AG10803 (cell line): ENCODE measurements at regions not wholly inside any gene's neighbourhood (a gene's known extent, or its start where the extent isn't known, plus 50 kb on each side); places are given as distances from the start of the nearest gene placed in this dataset.

Source experiments
- DNase-seq: peaks from one replicate; pipeline ENCODE4 v3.0.0; 2010; ENCODE audit warnings: low read depth
- H3K4me3 ChIP-seq: 2 replicates; pipeline ENCODE4 v1.5.1; 2011; ENCODE audit warnings: mild to moderate bottlenecking, low read length, control low read depth
- TF ChIP-seq, protein P1 (sequence below): conservative IDR thresholded peaks from 2 replicates; pipeline ENCODE4 v1.5.1; 2011; ENCODE audit warnings: mild to moderate bottlenecking, low read length, control low read depth, inconsistent platforms

DNA sequence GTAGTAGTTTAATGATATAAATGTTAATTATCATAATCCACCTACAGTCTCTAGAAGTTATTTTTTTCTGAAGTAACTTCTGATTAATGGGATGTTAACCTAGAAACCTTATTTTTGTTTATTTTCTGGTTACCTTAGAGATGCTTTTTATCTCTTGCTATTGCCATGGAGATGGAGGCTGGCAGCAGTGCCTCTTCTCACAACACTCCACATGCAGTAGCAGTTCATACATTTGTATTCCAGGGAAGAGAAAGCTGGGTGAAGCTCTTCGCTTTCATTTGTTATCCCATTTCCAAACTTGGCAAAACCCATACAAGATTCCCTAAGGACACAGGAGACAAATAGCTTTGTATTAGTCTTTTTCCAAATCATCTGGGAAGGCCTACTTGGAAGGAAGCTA, 1794.1 kb upstream of the LRRTM1 start:
- no peak for DNase-seq
- no peak overlapping the region for H3K4me3 ChIP-seq
- TF ChIP-seq, protein P1, sequence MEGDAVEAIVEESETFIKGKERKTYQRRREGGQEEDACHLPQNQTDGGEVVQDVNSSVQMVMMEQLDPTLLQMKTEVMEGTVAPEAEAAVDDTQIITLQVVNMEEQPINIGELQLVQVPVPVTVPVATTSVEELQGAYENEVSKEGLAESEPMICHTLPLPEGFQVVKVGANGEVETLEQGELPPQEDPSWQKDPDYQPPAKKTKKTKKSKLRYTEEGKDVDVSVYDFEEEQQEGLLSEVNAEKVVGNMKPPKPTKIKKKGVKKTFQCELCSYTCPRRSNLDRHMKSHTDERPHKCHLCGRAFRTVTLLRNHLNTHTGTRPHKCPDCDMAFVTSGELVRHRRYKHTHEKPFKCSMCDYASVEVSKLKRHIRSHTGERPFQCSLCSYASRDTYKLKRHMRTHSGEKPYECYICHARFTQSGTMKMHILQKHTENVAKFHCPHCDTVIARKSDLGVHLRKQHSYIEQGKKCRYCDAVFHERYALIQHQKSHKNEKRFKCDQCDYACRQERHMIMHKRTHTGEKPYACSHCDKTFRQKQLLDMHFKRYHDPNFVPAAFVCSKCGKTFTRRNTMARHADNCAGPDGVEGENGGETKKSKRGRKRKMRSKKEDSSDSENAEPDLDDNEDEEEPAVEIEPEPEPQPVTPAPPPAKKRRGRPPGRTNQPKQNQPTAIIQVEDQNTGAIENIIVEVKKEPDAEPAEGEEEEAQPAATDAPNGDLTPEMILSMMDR = no peak

- no peak overlapping the region for H3K4me3 ChIP-seq
- TF ChIP-seq, protein P1 = no peak
- no peak for DNase-seq
Observed at GRCh38 chr2:82089518-82089917, 1785.0 kb upstream of the LRRTM1 start.

DNA sequence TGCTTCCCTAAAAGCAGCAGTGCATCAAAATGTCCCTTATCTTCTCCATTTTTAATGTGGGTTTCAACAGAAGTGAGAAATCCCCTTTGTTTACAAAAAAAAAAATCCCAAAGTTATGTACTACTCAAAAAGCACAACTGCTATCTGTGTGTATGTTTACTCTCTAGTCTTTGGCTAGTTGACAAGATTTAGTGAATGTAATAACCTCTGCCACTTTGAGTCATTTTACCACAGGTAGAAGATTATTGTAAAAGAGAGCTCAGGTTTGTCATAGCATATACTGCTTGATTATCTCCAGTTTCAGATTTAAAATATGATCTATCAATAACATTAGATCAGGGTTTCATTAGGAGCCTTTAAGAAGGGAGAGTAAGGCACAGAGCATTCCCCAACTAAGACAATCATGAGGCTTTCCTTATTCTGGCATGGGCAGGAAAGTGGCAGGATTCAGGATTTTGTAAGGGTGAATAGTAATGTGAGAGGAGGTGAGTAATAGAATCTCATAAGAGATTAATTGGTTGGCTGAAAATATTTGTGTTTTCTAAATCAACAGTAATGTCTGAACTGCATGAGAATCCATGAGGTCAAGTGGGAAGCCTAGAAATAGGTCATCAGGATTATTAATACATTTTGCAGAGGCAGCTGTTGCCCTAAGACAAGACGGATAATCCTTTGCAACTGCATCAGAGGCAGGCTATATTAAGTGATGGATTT, 1780.3 kb upstream of the LRRTM1 start:
- TF ChIP-seq, protein P1 = no peak
- no peak overlapping the region for H3K4me3 ChIP-seq
- no peak for DNase-seq

DNA sequence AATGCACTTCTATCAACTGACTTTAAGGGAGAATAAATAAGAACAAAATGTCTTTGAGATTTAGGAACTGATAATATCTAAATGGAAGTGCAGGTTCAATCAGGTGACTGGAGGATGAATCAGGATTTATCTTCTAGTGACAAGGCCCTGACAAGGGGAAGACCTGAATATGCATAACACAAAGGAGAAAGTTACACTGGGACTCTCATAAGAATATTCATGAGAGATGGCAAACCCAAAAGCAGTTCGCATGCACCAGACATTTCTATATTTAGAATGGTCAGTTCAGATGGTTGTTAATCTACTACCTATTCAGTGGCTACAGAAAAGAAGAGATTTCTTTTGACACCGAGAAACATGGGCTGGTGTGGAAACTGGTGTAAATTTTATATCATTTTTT, 1771.3 kb upstream of the LRRTM1 start:
- no peak for DNase-seq
- TF ChIP-seq, protein P1 = no peak
- no peak overlapping the region for H3K4me3 ChIP-seq

DNA sequence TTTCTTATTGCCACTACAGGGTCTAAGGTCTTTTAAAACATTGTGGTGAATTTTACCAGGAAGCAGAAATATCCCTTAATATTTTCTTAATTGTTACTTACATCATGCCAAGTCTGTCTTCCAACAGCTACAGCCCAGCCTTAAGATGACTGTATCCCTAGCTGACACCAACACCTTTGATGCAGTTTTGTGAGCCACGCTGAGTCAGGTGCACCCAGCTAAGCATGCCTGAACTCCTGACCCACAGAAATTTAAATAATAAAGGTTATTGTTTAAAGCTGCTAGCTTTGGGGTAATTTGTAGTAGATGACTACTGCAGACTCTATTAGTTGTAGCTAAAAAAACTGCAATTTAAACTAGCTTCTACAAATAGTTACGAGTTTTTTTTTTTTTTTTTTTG, 1757.9 kb upstream of the LRRTM1 start:
- TF ChIP-seq, protein P1 = no peak
- DNase-seq = no peak

DNA sequence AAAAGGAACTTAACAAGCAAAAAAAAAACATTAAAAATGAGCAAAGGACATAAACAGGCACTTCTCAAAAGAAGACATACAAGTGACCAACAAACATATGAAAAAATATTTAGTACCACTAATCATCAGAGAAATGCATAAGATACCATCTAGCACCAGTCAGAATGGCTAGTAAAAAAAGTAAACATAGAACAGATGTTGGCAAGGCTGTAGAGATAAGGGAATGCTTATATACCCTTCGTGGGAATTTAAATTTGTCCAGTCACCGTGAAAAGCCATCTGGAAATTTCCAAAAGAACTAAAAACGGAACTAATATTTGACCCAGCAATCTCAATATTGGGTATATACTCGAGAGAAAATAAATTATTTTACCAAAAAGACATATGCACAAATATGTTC, 1751.3 kb upstream of the LRRTM1 start:
- TF ChIP-seq, protein P1 = no peak
- no peak for DNase-seq
- H3K4me3 ChIP-seq = no peak overlapping the region

More for the DNA sequence above, 1757.9 kb upstream of the LRRTM1 start:
- H3K4me3 ChIP-seq = no peak overlapping the region

DNA sequence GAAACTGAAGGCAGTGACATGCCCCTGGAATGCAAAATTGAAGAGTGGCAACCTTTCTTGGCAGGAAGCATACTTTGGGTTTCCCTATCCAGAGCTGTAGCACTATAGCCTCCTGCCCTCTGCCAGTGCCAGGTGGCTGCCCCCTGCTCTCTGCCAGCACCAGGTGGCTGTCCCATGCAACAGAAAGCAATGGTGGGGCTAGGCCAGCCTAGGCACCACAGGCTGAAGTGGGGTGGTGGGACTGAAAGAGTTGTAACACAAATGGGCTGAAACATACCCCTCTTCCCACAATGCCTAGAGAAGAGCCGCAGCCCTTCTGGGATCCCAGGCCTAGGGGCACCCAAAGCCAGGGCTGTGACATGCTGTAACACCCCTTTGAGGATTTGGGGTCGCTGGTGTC, 1739.3 kb upstream of the LRRTM1 start:
- no peak overlapping the region for H3K4me3 ChIP-seq
- TF ChIP-seq, protein P1 = no peak
- DNase-seq = no peak
